GM19397 (cell line): ENCODE measurements at regions not wholly inside any gene's neighbourhood (a gene's known extent, or its start where the extent isn't known, plus 50 kb on each side); places are given as distances from the start of the nearest gene placed in this dataset.

Source experiments
- ATAC-seq: cut with Tn5 transposase; IDR thresholded peaks from one replicate; pipeline ENCODE4 v1.9.1; 2021; ENCODE audit warnings: mild to moderate bottlenecking, moderate library complexity; ENCODE audit not compliant: unreplicated experiment

- ATAC-seq, result no peak
Observed at GRCh38 chr2:215609089-215610032, 173.5 kb upstream of the FN1 start.

GRCh38 chr2:215607766-215608165 is 171.9 kb upstream of the FN1 start:
- no peak for ATAC-seq

GRCh38 chr2:215606219-215606618 is 170.4 kb upstream of the FN1 start:
- no peak for ATAC-seq

GRCh38 chr2:215605214-215605613 is 169.3 kb upstream of the FN1 start:
- no peak for ATAC-seq

GRCh38 chr2:215604606-215605005 is 168.7 kb upstream of the FN1 start:
- ATAC-seq, result no peak

DNA sequence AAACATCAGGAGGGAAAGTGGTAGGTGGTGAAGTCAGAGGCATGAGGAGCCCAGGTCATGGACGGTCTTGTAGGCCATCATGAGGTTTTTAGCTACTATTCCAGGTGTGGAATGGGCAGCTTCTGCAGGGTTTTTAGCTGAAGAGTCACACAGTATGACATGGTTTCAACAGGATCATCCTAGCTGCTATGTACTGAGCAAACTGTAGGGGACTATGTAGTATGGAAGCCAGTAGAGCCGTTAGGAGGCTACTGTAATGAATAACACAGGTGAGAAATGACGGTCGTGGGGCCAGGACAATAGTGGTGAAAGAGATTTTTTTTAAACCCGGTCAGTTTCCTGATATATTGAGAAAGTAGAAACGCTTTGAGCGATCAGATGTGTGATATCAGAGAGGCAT is 167.6 kb upstream of the FN1 start:
- no peak for ATAC-seq

- ATAC-seq, result no peak
Observed at GRCh38 chr2:215602997-215603396, 167.1 kb upstream of the FN1 start.

- no peak for ATAC-seq
Observed at GRCh38 chr2:215601990-215602721, 166.3 kb upstream of the FN1 start.

- no peak for ATAC-seq
Observed at GRCh38 chr2:215601526-215601925, 165.7 kb upstream of the FN1 start.

- no peak for ATAC-seq
Observed at GRCh38 chr2:215598376-215598975, 162.6 kb upstream of the FN1 start.

GRCh38 chr2:215597577-215597976 is 161.7 kb upstream of the FN1 start:
- no peak for ATAC-seq

GRCh38 chr2:215594766-215595165 is 158.9 kb upstream of the FN1 start:
- ATAC-seq, result no peak

DNA sequence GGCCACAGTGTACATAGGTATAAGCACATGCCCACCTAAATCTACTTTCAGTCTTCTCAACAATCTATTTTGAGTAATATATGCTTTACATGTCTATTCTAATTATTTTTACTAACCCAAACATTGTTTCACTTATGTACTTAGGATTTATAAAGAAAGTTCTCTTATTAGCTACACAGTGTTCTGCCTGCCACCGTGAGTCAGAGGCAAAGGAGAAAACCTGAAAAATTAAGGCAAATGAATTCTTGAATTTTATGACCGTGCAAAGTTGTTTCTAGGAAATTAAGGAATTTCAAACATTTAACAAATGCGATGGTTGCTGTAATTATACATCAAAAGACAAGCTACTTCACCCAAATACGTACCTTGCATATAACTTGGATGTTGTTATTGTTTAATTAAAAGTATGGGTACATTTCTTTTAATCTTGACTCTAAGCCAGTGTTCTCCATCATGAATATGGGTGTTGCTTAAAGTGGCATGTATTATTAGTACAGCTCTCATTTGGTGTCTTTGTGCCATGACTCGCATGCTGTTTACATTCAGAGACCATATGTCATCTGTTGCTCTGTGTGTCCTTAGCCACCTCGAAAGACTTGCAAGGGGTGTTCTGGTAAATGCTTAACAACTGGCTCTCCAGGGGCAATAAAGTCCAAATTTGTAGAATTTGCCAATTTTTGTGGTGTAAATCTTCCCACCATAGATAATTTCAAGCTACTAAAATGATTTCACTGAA is 154.3 kb upstream of the FN1 start:
- ATAC-seq, result no peak

GRCh38 chr2:215583881-215584280 is 148.0 kb upstream of the FN1 start:
- ATAC-seq, result no peak

- ATAC-seq, result no peak
Observed at GRCh38 chr2:215579809-215580208, 143.9 kb upstream of the FN1 start.

DNA sequence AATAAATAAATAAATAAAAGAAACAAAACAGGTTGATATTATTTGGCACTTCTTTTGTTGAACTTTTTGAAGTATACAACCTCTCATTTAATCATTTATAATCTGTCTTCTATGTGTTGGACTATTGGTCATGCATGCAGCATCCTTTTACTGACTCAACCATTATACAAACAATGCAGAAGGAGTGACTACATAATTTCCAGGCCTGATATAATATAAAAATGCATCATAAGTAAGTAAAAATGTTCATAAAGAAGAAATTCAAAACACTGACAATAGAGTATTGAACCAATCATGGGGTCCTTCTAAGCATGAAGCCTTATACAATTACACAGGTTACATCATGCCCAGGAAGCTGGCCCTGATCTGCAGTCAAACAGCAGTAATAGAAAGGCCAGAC is 141.5 kb upstream of the FN1 start:
- no peak for ATAC-seq

- ATAC-seq, result no peak
Observed at GRCh38 chr2:215576572-215576971, 140.7 kb upstream of the FN1 start.

DNA sequence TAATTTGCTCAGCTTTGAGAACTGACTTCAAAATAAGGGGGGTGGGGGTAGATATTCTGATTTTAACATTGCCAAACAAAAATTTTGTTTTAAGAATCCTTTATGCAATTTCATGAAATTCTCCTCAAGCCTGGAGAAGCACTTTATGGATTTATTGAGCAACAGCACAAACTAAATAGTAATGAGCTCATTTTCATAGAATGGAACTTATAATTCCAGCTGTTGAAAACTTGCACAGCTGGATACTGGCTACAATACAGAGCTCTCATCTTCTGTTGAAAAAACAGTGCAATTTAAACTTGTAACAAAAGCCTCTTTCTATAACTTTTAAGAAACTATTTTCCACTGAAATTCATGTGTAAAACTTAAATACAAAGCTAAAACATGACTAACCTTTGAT is 137.6 kb upstream of the FN1 start:
- no peak for ATAC-seq

GRCh38 chr2:215572341-215572848 is 136.5 kb upstream of the FN1 start:
- no peak for ATAC-seq

- no peak for ATAC-seq
Observed at GRCh38 chr2:215571689-215572088, 135.8 kb upstream of the FN1 start.

GRCh38 chr2:215567504-215567903 is 131.6 kb upstream of the FN1 start:
- peak; percentile 92 for ATAC-seq
